ENCODE measurements at regions not wholly inside any gene's neighbourhood (a gene's known extent, or its start where the extent isn't known, plus 50 kb on each side); places are given as distances from the start of the nearest gene placed in this dataset.

DNA sequence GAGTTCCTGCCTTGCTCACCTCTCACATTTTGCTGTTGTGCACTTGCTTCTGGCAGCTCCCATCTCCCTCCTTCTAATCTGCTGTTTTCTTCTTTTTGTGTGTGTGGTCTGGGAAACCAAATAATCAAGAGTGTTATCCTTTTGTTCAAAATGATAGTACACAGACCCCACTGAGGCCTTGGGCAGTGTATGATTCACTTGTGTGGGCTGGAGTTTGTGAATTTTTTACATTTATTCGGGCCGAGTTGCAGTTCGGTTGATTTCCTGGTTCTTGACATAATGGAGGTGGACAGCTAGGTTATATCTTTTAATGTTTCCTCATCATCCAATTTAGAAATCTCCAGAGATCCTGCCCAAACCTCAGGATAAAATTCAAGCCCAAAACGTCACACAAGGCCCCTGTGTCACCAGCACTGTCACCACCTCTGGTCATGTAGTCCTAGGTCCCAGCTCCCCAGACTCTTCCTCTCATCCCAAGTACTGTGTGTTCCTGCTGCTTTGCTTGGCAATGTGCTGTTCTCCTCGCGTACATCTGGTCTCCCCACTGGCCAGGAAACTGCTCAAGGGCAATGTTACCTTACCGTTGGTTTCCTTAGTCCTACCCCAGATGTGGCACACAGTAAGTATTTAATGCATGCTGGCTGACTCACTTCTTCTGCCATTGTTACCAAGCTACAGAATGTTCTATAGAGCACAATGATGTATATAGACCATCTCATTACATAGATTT is 55.7 kb upstream of the PHACTR2 start:
- no peak for DNase-seq (ENCODE audit: low read depth in 1 of 2, low spot score in 1 of 2)
- TF ChIP-seq, protein P1, sequence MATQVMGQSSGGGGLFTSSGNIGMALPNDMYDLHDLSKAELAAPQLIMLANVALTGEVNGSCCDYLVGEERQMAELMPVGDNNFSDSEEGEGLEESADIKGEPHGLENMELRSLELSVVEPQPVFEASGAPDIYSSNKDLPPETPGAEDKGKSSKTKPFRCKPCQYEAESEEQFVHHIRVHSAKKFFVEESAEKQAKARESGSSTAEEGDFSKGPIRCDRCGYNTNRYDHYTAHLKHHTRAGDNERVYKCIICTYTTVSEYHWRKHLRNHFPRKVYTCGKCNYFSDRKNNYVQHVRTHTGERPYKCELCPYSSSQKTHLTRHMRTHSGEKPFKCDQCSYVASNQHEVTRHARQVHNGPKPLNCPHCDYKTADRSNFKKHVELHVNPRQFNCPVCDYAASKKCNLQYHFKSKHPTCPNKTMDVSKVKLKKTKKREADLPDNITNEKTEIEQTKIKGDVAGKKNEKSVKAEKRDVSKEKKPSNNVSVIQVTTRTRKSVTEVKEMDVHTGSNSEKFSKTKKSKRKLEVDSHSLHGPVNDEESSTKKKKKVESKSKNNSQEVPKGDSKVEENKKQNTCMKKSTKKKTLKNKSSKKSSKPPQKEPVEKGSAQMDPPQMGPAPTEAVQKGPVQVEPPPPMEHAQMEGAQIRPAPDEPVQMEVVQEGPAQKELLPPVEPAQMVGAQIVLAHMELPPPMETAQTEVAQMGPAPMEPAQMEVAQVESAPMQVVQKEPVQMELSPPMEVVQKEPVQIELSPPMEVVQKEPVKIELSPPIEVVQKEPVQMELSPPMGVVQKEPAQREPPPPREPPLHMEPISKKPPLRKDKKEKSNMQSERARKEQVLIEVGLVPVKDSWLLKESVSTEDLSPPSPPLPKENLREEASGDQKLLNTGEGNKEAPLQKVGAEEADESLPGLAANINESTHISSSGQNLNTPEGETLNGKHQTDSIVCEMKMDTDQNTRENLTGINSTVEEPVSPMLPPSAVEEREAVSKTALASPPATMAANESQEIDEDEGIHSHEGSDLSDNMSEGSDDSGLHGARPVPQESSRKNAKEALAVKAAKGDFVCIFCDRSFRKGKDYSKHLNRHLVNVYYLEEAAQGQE (IDR thresholded peaks at IDR 0.05; ENCODE audit: insufficient replicate concordance, low read depth): no peak
- no peak for TF ChIP-seq GABPA (IDR thresholded peaks at IDR 0.05; ENCODE audit: low read depth)
- no peak for TF ChIP-seq POLR2AphosphoS5 (IDR thresholded peaks at IDR 0.05; ENCODE audit: low read depth)
- TF ChIP-seq CTCF (IDR thresholded peaks at IDR 0.05; ENCODE audit: insufficient read depth, low read length): no peak
- no peak for TF ChIP-seq SPI1 (IDR thresholded peaks at IDR 0.05; ENCODE audit: borderline replicate concordance, low read depth)
- Histone ChIP-seq H3K27ac (replicated peaks) (no peak overlapping the region), H3K27me3 (ENCODE audit: insufficient read depth, poor library complexity, severe bottlenecking) (no peaks in the 10 kb centered on the region), H3K4me3 (replicated peaks; ENCODE audit: insufficient read depth, low read length) (no peak overlapping the region)

GRCh38 chr6:143621159-143621873 is 56.4 kb upstream of the PHACTR2 start:
- no peak overlapping the region for H3K27ac ChIP-seq (replicated peaks)
- TF ChIP-seq POLR2AphosphoS5 (IDR thresholded peaks at IDR 0.05; ENCODE audit: low read depth) (no peak), GABPA (IDR thresholded peaks at IDR 0.05; ENCODE audit: low read depth) (no peak), SPI1 (IDR thresholded peaks at IDR 0.05; ENCODE audit: borderline replicate concordance, low read depth) (no peak), CTCF (IDR thresholded peaks at IDR 0.05; ENCODE audit: insufficient read depth, low read length) (no peak)
- TF ChIP-seq, protein P1 (IDR thresholded peaks at IDR 0.05; ENCODE audit: insufficient replicate concordance, low read depth): no peak
- H3K27me3 ChIP-seq (ENCODE audit: insufficient read depth, poor library complexity, severe bottlenecking): no peaks in the 10 kb centered on the region
- no peak overlapping the region for H3K4me3 ChIP-seq (replicated peaks; ENCODE audit: insufficient read depth, low read length)
- DNase-seq (ENCODE audit: low read depth in 1 of 2, low spot score in 1 of 2): no peak

DNA sequence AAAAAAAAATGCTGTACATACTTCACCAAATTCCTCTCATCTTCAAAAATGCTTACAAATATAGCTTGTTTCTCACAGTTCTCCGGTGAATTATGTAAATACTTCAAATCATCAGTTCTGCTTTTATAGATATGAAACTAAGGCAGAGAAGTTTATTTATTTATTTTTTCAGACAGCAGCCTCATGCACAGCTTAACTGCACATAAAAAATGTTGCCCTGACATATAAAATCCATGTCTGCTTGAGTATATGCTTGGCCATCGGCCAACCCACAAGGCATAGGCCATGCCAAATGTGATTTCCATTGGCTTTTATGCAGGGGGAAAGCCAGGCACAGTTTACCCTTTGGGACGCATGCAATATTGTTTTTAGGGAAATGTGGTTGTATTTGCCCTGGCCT is 57.3 kb upstream of the PHACTR2 start:
- Histone ChIP-seq H3K27ac (replicated peaks) (no peak overlapping the region), H3K27me3 (ENCODE audit: insufficient read depth, poor library complexity, severe bottlenecking) (no peaks in the 10 kb centered on the region), H3K4me3 (replicated peaks; ENCODE audit: insufficient read depth, low read length) (no peak overlapping the region)
- TF ChIP-seq POLR2AphosphoS5 (IDR thresholded peaks at IDR 0.05; ENCODE audit: low read depth) (no peak), GABPA (IDR thresholded peaks at IDR 0.05; ENCODE audit: low read depth) (no peak), CTCF (IDR thresholded peaks at IDR 0.05; ENCODE audit: insufficient read depth, low read length) (no peak), SPI1 (IDR thresholded peaks at IDR 0.05; ENCODE audit: borderline replicate concordance, low read depth) (no peak)
- TF ChIP-seq, protein P1 (IDR thresholded peaks at IDR 0.05; ENCODE audit: insufficient replicate concordance, low read depth): no peak
- no peak for DNase-seq (ENCODE audit: low read depth in 1 of 2, low spot score in 1 of 2)
